CD4-positive, alpha-beta T cell (primary cell): ENCODE measurements at regions not wholly inside any gene's neighbourhood (a gene's known extent, or its start where the extent isn't known, plus 50 kb on each side); places are given as distances from the start of the nearest gene placed in this dataset.

Experiments
- ATAC-seq: fragments of 200-7000 bp; cut with Tn5 transposase; one replicate; pipeline ENCODE4 v1.10.0; 2022; ENCODE audit warnings: mild to moderate bottlenecking; ENCODE audit not compliant: poor library complexity
- CTCF ChIA-PET: fragments of 350-600 bp; sonication (Branson Sonifier 250); formaldehyde crosslinking; loops from one replicate; lab custom pipeline; 2021; ENCODE audit warnings: antibody characterized with exemption, inconsistent platforms; lab: Charles Lee
- POLR2A ChIA-PET: fragments of 350-600 bp; sonication (Branson Sonifier 250); formaldehyde crosslinking; loops from one replicate; lab custom pipeline; 2021; ENCODE audit warnings: antibody characterized with exemption, inconsistent platforms; lab: Charles Lee
- DNase-seq, 14 experiments: peaks; one replicate each; pipeline ENCODE4 v3.0.0-alpha.2; 2013 to 2020; ENCODE audit warnings: mixed read lengths in 2 of 14
- H3K27ac ChIP-seq, 2 donors: one replicate each; pipeline versions ENCODE4 v1.5.1 to v1.7.0; 2013; ENCODE audit warnings: low read length in 2 of 2, low read depth in 1 of 2, mild to moderate bottlenecking in 1 of 2
- H3K27me3 ChIP-seq, 2 experiments: 1 replicate in 1 of 2; 2 replicates in 1 of 2; pipeline versions ENCODE4 v1.6.1 to v1.7.0; 2013; ENCODE audit warnings: low read length in 2 of 2, control low read depth in 1 of 2, mild to moderate bottlenecking in 1 of 2, moderate library complexity in 1 of 2; ENCODE audit not compliant: insufficient read depth in 2 of 2, control insufficient read depth in 1 of 2
- H3K36me3 ChIP-seq: one replicate; pipeline ENCODE4 v1.6.1; 2013; ENCODE audit warnings: low read length, control low read depth; ENCODE audit not compliant: insufficient read depth
- H3K4me1 ChIP-seq: one replicate; pipeline ENCODE4 v1.6.1; 2013; ENCODE audit warnings: low read length, control low read depth; ENCODE audit not compliant: insufficient read depth
- H3K4me3 ChIP-seq: one replicate; pipeline ENCODE4 v1.5.1; 2013; ENCODE audit warnings: mild to moderate bottlenecking, low read length, moderate library complexity
- H3K9me3 ChIP-seq, 2 experiments: 1 replicate in 1 of 2; 2 replicates in 1 of 2; pipeline versions ENCODE4 v1.6.1 to v1.7.0; 2013; ENCODE audit warnings: low read length in 2 of 2, mild to moderate bottlenecking in 2 of 2, control low read depth in 1 of 2, moderate library complexity in 1 of 2; ENCODE audit not compliant: control insufficient read depth in 1 of 2, insufficient read depth in 1 of 2
- H3K27ac Mint-ChIP-seq: one replicate; pipeline ENCODE4 v1.8.0; 2020; ENCODE audit warnings: mixed read lengths
- H3K27me3 Mint-ChIP-seq: one replicate; pipeline ENCODE4 v1.8.0; 2021; ENCODE audit warnings: mixed read lengths
- H3K36me3 Mint-ChIP-seq: one replicate; pipeline ENCODE4 v1.8.0; 2021; ENCODE audit warnings: low read depth, mixed read lengths
- H3K4me1 Mint-ChIP-seq: one replicate; pipeline ENCODE4 v1.8.0; 2021; ENCODE audit warnings: low read depth, mixed read lengths
- H3K4me3 Mint-ChIP-seq: one replicate; pipeline ENCODE4 v1.8.0; 2020; ENCODE audit warnings: mild to moderate bottlenecking, mixed read lengths
- H3K9me3 Mint-ChIP-seq: one replicate; pipeline ENCODE4 v1.8.0; 2020; ENCODE audit warnings: mixed read lengths
- intact Hi-C, 2 experiments: fragments of 100-400 bp; cut with DNase I in 1 of 2; cut with micrococcal nuclease in 1 of 2; formaldehyde crosslinking; loops; one replicate each; pipeline versions ENCODE4 v1.15.1 to v1.9.0; 2023 to 2025; cut with DNase I, micrococcal nuclease
- TF ChIP-seq, protein P1 (sequence below): fragments of 200-600 bp; IDR thresholded peaks from one replicate; pipeline ENCODE4 v1.8.0; 2022; ENCODE audit warnings: antibody characterized with exemption, mild to moderate bottlenecking

DNA sequence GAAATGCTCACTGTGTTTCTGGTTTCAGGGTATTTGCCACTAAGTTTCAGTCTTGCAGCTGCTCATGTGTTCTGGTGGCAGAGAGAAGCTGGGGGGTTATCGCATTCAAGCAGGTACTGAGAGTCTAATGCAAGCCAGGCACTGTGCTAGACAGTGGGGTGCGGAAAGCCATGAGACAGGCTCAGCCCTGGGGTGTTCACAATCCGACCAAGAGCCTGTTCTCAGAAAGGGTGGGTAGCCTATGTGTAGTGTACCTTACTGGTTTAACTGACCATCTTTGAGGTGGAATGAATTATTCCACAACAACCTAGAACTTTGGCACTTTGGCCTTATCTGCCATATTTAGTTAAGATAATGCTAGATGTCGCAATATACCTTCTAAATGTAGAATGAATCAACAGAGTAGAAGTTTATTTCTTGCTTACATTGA, 55.3 kb upstream of the ROR1 start:
- Mint-ChIP-seq H3K9me3 (no peaks in the 10 kb centered on the region), H3K27me3 (peaks cover 5% of the 10 kb centered on the region), H3K36me3 (no peaks in the 10 kb centered on the region), H3K27ac (no peak overlapping the region), H3K4me3 (no peak overlapping the region), H3K4me1 (no peaks in the 10 kb centered on the region)
- DNase-seq: no peak
- no peak for ATAC-seq
- H3K9me3 ChIP-seq: no peaks in the 10 kb centered on the region
- TF ChIP-seq, protein P1, sequence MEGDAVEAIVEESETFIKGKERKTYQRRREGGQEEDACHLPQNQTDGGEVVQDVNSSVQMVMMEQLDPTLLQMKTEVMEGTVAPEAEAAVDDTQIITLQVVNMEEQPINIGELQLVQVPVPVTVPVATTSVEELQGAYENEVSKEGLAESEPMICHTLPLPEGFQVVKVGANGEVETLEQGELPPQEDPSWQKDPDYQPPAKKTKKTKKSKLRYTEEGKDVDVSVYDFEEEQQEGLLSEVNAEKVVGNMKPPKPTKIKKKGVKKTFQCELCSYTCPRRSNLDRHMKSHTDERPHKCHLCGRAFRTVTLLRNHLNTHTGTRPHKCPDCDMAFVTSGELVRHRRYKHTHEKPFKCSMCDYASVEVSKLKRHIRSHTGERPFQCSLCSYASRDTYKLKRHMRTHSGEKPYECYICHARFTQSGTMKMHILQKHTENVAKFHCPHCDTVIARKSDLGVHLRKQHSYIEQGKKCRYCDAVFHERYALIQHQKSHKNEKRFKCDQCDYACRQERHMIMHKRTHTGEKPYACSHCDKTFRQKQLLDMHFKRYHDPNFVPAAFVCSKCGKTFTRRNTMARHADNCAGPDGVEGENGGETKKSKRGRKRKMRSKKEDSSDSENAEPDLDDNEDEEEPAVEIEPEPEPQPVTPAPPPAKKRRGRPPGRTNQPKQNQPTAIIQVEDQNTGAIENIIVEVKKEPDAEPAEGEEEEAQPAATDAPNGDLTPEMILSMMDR: no peak
- intact Hi-C loops: no loop called here
- no peak overlapping the region for H3K27ac ChIP-seq
- no peak overlapping the region for H3K4me3 ChIP-seq
- no peaks in the 10 kb centered on the region for H3K4me1 ChIP-seq
- no peaks in the 10 kb centered on the region for H3K36me3 ChIP-seq
- ChIA-PET CTCF (no interaction called here), POLR2A (no interaction called here)
- peaks cover 2 to 3% of the 10 kb centered on the region in 2 experiments for H3K27me3 ChIP-seq

DNA sequence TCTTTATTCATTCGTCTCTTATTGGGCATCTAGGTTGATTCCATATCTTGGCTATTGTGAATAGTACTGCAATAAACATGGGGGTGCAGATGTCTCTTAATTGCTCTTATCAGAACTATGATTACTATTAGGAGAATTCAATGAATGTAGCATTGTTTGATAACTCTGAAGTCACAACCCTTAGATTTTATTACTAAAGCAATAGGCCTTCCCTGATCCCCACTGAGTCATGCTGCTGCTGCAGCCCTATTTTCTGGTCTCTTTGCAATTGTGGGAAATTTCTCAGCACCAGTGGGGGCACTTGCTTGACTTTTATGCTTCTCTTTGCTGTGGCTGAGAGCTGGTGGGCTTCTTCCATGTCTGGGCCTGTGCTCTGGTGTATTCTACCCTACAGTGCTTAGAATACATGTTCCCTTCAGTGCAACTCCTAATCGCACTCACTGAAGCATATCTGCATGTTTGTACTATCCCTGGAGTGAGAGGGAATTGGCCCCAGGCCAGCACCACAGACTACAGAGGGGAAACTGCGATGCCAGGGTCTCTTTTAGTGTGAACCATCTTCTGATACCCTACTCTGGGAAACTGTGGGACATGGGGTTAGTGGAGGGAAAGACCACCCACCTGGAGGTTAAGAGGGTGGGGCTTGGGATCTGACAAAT, 52.2 kb upstream of the ROR1 start:
- POLR2A ChIA-PET: no interaction called here
- no peak overlapping the region for H3K4me3 Mint-ChIP-seq
- Histone ChIP-seq H3K4me3 (no peak overlapping the region), H3K27ac (no peak overlapping the region), H3K4me1 (no peaks in the 10 kb centered on the region), H3K36me3 (no peaks in the 10 kb centered on the region), H3K9me3 (no peaks in the 10 kb centered on the region), H3K27me3 (no peaks in the 10 kb centered on the region)
- no peak overlapping the region for H3K27ac Mint-ChIP-seq
- H3K36me3 Mint-ChIP-seq: no peaks in the 10 kb centered on the region
- peaks cover 5% of the 10 kb centered on the region for H3K27me3 Mint-ChIP-seq
- H3K4me1 Mint-ChIP-seq: no peaks in the 10 kb centered on the region
- ATAC-seq (no peak), DNase-seq (no peak)
- CTCF ChIA-PET: no interaction called here
- no peaks in the 10 kb centered on the region for H3K9me3 Mint-ChIP-seq
- intact Hi-C loops: no loop called here
- TF ChIP-seq, protein P1: no peak

DNA sequence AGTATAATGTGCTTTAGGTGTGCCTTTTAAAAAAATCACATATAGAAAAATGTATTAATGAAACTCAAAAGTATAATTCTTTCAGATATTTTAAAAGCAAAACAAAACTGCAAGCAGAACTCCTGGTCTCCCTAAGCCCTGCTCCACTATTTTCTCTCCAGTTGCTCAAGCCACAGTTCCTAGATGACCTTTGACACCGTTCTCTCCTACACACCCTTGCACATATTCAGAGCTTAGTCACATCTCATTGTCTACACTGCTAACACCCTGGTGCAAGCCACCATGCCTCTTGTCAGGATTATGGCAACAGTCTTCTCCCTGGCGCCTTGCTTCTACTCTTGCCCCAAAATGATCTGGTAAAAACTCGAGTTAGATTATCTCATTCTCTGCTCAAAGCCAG, 50.2 kb upstream of the ROR1 start:
- no peaks in the 10 kb centered on the region for H3K4me1 Mint-ChIP-seq
- intact Hi-C loops: no loop called here
- no peak overlapping the region for H3K27ac Mint-ChIP-seq
- DNase-seq (no peak), ATAC-seq (no peak)
- TF ChIP-seq, protein P1: no peak
- no peaks in the 10 kb centered on the region for H3K36me3 Mint-ChIP-seq
- H3K27me3 Mint-ChIP-seq: peaks cover 5% of the 10 kb centered on the region
- Histone ChIP-seq H3K27me3 (no peaks in the 10 kb centered on the region), H3K4me3 (no peak overlapping the region), H3K9me3 (peaks cover 0 to 2% of the 10 kb centered on the region in 2 experiments), H3K4me1 (no peaks in the 10 kb centered on the region), H3K27ac (no peak overlapping the region), H3K36me3 (no peaks in the 10 kb centered on the region)
- ChIA-PET POLR2A (no interaction called here), CTCF (no interaction called here)
- H3K4me3 Mint-ChIP-seq: no peak overlapping the region
- no peaks in the 10 kb centered on the region for H3K9me3 Mint-ChIP-seq
